Uterus (tissue), 3 donors: ENCODE measurements at regions not wholly inside any gene's neighbourhood (a gene's known extent, or its start where the extent isn't known, plus 50 kb on each side); places are given as distances from the start of the nearest gene placed in this dataset.

Experiments used
- DNase-seq, 2 donors: peaks; one replicate each; pipeline ENCODE4 v3.0.0-alpha.2; 2019 to 2020
- H3K27ac ChIP-seq, 2 donors: fragments of 200-600 bp; sonication (generic); 1 replicate in 1 of 2; 2 replicates in 1 of 2; pipeline ENCODE4 v1.5.1; 2016 to 2018
- H3K27me3 ChIP-seq, 2 donors: fragments of 200-600 bp; sonication (generic); one replicate each; pipeline ENCODE4 v1.5.1; 2018 to 2019; ENCODE audit warnings: control low read depth in 1 of 2
- H3K36me3 ChIP-seq, 2 donors: fragments of 200-600 bp; sonication (generic); one replicate each; pipeline ENCODE4 v1.5.1; 2019; ENCODE audit warnings: control low read depth in 1 of 2
- H3K4me1 ChIP-seq, 2 donors: fragments of 200-600 bp; sonication (generic); one replicate each; pipeline ENCODE4 v1.5.1; 2018 to 2019; ENCODE audit warnings: control low read depth in 1 of 2
- H3K4me3 ChIP-seq, 2 donors: fragments of 200-600 bp; sonication (generic); 1 replicate in 1 of 2; 2 replicates in 1 of 2; pipeline ENCODE4 v1.5.1; 2018 to 2019; ENCODE audit warnings: mild to moderate bottlenecking in 1 of 2
- H3K9me3 ChIP-seq, 2 donors: fragments of 200-600 bp; sonication (generic); one replicate each; pipeline ENCODE4 v1.5.1; 2019; ENCODE audit warnings: control low read depth in 1 of 2
- POLR2A ChIP-seq, 2 donors: fragments of 450-650 bp; IDR thresholded peaks; one replicate each; pipeline ENCODE4 v1.6.1; 2016; ENCODE audit warnings: antibody characterized with exemption in 2 of 2, mild to moderate bottlenecking in 1 of 2, moderate library complexity in 1 of 2
- intact Hi-C: fragments of 100-400 bp; cut with DNase I; formaldehyde crosslinking; loops from one replicate; pipeline ENCODE4 v1.15.1; 2023; ENCODE audit warnings: low total_unique reads
- TF ChIP-seq, protein P1 (sequence below), 4 experiments: fragments of 200-600 bp in 2 of 4; fragments of 450-650 bp in 2 of 4; sonication (generic) in 2 of 4; IDR thresholded peaks; one replicate each; pipeline ENCODE4 v1.5.1; 2016 to 2019; ENCODE audit warnings: antibody characterized with exemption in 4 of 4, mild to moderate bottlenecking in 2 of 4, moderate library complexity in 1 of 4
- donor health status: DM: yes; HTN: yes; CAD: no.

DNA sequence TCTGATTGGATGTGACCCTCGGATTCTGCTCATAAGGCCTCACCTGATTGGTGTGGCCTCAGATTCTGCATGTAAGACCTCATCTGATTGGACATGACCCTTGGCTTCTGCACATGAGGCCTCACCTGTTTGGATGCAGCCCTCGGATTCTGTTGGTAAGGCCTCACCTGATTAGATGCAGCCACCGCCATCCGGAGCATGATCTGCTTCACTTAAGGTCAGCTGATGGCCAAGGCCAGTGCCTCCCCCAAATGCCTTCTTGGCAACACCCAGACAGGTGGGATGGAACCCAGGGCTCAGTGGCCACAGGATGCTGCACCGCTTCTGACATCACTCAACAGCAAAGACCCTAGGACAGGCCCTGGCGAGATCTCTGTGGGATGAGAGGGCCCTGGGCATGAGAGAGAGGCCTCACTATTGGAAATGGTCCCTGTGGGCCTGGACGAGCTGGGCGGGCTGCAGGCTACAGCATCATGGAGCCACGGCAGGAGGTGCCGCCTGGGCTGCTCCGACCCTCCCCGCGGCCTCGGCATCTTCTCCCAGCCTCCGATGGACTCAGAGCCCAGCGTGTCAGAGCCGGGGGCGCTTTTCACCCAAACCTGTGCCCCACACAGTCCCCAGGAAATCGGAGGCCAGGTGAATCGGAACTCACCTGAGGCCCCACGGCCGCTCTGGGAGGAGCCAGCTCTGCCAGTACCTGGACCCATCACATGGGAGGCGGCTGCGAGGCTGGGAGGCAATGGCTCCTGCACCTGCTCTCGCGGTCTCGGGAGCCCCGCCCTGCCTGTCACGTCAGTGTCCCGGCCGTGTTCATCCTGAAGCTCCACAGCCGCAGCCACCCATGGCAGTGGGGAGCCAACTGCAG lies 60.9 kb upstream of the ZNF469 start:
- Histone ChIP-seq H3K9me3 (no peaks in the 10 kb centered on the region), H3K27me3 (no peaks in the 10 kb centered on the region), H3K36me3 (no peaks in the 10 kb centered on the region), H3K27ac (no peak overlapping the region), H3K4me1 (peaks cover 0 to 6% of the 10 kb centered on the region in 2 donors), H3K4me3 (no peak overlapping the region)
- DNase-seq, result no peak
- intact Hi-C loops, result no loop called here
- TF ChIP-seq POLR2A (IDR thresholded peaks at IDR 0.05), result no peak
- TF ChIP-seq, protein P1, sequence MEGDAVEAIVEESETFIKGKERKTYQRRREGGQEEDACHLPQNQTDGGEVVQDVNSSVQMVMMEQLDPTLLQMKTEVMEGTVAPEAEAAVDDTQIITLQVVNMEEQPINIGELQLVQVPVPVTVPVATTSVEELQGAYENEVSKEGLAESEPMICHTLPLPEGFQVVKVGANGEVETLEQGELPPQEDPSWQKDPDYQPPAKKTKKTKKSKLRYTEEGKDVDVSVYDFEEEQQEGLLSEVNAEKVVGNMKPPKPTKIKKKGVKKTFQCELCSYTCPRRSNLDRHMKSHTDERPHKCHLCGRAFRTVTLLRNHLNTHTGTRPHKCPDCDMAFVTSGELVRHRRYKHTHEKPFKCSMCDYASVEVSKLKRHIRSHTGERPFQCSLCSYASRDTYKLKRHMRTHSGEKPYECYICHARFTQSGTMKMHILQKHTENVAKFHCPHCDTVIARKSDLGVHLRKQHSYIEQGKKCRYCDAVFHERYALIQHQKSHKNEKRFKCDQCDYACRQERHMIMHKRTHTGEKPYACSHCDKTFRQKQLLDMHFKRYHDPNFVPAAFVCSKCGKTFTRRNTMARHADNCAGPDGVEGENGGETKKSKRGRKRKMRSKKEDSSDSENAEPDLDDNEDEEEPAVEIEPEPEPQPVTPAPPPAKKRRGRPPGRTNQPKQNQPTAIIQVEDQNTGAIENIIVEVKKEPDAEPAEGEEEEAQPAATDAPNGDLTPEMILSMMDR (IDR thresholded peaks at IDR 0.05), result no peak

DNA sequence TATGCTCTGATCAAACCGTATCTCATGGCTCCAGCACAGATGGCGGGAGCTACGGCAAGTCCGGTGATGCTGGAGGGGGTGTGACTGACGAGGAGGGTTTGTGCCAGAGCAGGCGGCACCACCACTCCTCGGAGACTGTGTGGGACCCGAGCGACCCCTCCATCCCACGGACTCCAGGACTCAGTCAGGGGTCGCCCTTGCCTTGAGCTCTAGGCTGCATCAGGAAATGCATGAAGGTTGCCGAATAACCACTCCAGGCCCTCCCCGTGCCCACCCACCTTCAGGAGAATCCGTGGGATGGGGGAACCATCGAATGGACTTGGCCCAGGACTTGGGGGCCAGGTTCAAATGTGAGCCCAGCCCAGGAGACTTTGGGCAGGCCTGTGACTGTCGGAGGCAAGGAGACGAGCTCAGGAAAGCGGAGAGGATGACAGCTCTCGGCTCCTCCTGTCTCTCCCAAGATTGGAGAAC lies 60.2 kb upstream of the ZNF469 start:
- Histone ChIP-seq H3K27ac (no peak overlapping the region), H3K27me3 (no peaks in the 10 kb centered on the region), H3K4me3 (no peak overlapping the region), H3K36me3 (no peaks in the 10 kb centered on the region), H3K4me1 (peaks cover 0 to 6% of the 10 kb centered on the region in 2 donors), H3K9me3 (no peaks in the 10 kb centered on the region)
- TF ChIP-seq, protein P1 (IDR thresholded peaks at IDR 0.05), result no peak
- no peak for TF ChIP-seq POLR2A (IDR thresholded peaks at IDR 0.05)
- DNase-seq, result no peak
- intact Hi-C loops, result no loop called here

DNA sequence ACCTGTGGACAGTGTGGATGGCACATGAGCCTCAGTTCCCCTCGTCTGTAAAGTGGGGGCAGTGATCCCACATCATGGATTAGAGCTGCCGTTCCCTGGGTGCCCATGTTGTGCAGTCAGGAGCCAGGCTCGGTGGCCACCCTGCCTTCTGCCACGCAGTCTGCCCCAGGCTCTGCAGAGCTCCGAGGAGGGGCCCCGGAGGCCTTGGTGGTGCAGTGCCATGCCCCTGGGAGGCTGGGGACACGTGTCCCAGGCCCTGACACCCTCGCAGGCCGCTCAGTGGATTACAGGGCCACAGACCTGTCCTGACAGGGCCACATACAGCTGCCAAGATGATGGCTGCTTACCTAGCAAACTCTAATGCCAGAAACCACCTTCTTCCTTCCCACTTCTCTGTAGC lies 59.7 kb upstream of the ZNF469 start:
- H3K9me3 ChIP-seq, result no peaks in the 10 kb centered on the region
- H3K36me3 ChIP-seq, result no peaks in the 10 kb centered on the region
- no peak for DNase-seq
- no peak overlapping the region for H3K27ac ChIP-seq
- no peaks in the 10 kb centered on the region for H3K27me3 ChIP-seq
- H3K4me3 ChIP-seq, result no peak overlapping the region
- intact Hi-C loops, result no loop called here
- TF ChIP-seq, protein P1 (IDR thresholded peaks at IDR 0.05), result no peak
- no peak for TF ChIP-seq POLR2A (IDR thresholded peaks at IDR 0.05)
- H3K4me1 ChIP-seq, result peaks cover 0 to 3% of the 10 kb centered on the region in 2 donors

DNA sequence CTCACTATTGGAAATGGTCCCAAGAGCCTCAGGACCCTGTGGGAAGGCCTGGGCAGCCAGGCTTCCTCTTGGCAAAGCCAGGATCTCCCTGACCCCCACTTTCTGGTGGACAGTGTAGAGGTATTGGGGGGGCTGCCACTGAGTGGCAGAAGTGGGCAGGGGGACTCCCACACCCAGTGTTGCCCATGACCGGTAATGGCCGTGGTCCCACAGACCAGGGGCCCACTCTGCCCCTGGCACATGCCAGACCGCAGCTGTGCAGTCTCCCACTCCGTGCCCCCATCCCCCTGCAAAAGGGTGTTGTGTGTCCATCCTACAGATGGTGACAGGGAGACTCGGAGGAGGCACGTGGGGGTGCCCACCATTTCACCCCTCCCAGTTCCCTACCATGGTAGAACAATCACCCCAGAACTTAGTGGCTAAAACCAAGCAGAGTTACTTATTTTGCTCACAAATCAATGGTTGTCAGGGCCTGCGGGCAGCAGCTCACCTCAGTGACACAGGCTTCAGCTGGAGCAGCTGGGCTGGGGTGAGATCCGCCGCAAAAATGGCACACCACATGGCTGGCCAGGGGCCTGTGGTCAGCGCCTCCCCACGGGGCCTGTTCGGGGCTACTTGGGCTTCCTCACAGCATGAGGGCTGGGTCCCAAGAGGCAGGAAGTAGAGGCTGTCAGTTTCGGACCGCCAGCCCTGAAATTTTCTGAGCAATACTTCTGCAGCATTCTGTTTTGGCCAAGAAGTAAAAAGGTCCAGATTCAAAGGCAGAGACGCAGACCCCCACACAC lies 59.0 kb upstream of the ZNF469 start:
- Histone ChIP-seq H3K4me3 (no peak overlapping the region), H3K4me1 (no peaks in the 10 kb centered on the region), H3K36me3 (no peaks in the 10 kb centered on the region), H3K9me3 (no peaks in the 10 kb centered on the region), H3K27me3 (no peaks in the 10 kb centered on the region), H3K27ac (no peak overlapping the region)
- intact Hi-C loops, result no loop called here
- no peak for DNase-seq
- TF ChIP-seq, protein P1 (IDR thresholded peaks at IDR 0.05), result no peak
- no peak for TF ChIP-seq POLR2A (IDR thresholded peaks at IDR 0.05)
